RPMI7951 (cell line): ENCODE measurements at regions not wholly inside any gene's neighbourhood (a gene's known extent, or its start where the extent isn't known, plus 50 kb on each side); places are given as distances from the start of the nearest gene placed in this dataset.
"Not testable (repeated sequence)": the region's sequence is repeated elsewhere in the genome, so short reads cannot be mapped to it uniquely, and the experiment has no call there.

ENCODE experiments used
- DNase-seq: peaks from one replicate; pipeline ENCODE4 v3.0.0-alpha.2; 2012; ENCODE audit warnings: low read depth

GRCh38 chr5:150960791-150961396 lies 56.1 kb upstream of the ZNF300 start:
- peak; percentile 3 for DNase-seq

- not testable (repeated sequence) for DNase-seq
Measured at GRCh38 chr5:150960323-150960722, 55.5 kb upstream of the ZNF300 start.
